ENCODE measurements at regions not wholly inside any gene's neighbourhood (a gene's known extent, or its start where the extent isn't known, plus 50 kb on each side); places are given as distances from the start of the nearest gene placed in this dataset.

DNA sequence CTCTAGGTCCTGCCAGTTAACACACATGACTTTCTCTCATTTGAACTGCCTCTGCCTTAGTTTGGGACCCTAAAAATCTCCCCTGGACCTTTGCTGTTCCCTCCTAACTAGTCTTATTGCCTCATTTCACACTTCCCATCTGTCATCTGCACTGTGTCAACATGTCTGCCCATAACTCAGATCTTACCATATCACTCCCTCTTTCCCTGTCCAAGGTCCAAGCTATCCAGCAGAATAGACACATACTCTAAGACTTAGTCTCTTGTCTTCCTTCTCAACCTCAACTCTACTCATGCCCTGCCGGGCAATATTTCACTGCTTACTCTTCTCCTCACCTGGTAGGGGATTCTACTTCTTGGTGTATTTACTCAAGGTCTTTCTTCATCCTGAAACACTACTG is 79.5 kb upstream of the DAB1 start:
- TF ChIP-seq, protein P1, sequence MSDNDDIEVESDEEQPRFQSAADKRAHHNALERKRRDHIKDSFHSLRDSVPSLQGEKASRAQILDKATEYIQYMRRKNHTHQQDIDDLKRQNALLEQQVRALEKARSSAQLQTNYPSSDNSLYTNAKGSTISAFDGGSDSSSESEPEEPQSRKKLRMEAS (IDR thresholded peaks at IDR 0.05): no peak
- TF ChIP-seq, protein P2, sequence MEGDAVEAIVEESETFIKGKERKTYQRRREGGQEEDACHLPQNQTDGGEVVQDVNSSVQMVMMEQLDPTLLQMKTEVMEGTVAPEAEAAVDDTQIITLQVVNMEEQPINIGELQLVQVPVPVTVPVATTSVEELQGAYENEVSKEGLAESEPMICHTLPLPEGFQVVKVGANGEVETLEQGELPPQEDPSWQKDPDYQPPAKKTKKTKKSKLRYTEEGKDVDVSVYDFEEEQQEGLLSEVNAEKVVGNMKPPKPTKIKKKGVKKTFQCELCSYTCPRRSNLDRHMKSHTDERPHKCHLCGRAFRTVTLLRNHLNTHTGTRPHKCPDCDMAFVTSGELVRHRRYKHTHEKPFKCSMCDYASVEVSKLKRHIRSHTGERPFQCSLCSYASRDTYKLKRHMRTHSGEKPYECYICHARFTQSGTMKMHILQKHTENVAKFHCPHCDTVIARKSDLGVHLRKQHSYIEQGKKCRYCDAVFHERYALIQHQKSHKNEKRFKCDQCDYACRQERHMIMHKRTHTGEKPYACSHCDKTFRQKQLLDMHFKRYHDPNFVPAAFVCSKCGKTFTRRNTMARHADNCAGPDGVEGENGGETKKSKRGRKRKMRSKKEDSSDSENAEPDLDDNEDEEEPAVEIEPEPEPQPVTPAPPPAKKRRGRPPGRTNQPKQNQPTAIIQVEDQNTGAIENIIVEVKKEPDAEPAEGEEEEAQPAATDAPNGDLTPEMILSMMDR (IDR thresholded peaks at IDR 0.05; ENCODE audit: low read depth, low read length, missing input control): no peak
- TF ChIP-seq SP1 (IDR thresholded peaks at IDR 0.05): no peak
- TF ChIP-seq, protein P3, sequence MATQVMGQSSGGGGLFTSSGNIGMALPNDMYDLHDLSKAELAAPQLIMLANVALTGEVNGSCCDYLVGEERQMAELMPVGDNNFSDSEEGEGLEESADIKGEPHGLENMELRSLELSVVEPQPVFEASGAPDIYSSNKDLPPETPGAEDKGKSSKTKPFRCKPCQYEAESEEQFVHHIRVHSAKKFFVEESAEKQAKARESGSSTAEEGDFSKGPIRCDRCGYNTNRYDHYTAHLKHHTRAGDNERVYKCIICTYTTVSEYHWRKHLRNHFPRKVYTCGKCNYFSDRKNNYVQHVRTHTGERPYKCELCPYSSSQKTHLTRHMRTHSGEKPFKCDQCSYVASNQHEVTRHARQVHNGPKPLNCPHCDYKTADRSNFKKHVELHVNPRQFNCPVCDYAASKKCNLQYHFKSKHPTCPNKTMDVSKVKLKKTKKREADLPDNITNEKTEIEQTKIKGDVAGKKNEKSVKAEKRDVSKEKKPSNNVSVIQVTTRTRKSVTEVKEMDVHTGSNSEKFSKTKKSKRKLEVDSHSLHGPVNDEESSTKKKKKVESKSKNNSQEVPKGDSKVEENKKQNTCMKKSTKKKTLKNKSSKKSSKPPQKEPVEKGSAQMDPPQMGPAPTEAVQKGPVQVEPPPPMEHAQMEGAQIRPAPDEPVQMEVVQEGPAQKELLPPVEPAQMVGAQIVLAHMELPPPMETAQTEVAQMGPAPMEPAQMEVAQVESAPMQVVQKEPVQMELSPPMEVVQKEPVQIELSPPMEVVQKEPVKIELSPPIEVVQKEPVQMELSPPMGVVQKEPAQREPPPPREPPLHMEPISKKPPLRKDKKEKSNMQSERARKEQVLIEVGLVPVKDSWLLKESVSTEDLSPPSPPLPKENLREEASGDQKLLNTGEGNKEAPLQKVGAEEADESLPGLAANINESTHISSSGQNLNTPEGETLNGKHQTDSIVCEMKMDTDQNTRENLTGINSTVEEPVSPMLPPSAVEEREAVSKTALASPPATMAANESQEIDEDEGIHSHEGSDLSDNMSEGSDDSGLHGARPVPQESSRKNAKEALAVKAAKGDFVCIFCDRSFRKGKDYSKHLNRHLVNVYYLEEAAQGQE (IDR thresholded peaks at IDR 0.05): no peak
- no peak for TF ChIP-seq GABPA (IDR thresholded peaks at IDR 0.05 in 1 of 2, conservative IDR thresholded peaks at IDR 0.05 in 1 of 2)
- no peak for TF ChIP-seq TAF1 (conservative IDR thresholded peaks at IDR 0.05)
- TF ChIP-seq, protein P4, sequence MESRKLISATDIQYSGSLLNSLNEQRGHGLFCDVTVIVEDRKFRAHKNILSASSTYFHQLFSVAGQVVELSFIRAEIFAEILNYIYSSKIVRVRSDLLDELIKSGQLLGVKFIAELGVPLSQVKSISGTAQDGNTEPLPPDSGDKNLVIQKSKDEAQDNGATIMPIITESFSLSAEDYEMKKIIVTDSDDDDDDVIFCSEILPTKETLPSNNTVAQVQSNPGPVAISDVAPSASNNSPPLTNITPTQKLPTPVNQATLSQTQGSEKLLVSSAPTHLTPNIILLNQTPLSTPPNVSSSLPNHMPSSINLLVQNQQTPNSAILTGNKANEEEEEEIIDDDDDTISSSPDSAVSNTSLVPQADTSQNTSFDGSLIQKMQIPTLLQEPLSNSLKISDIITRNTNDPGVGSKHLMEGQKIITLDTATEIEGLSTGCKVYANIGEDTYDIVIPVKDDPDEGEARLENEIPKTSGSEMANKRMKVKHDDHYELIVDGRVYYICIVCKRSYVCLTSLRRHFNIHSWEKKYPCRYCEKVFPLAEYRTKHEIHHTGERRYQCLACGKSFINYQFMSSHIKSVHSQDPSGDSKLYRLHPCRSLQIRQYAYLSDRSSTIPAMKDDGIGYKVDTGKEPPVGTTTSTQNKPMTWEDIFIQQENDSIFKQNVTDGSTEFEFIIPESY (IDR thresholded peaks at IDR 0.05): no peak
- TF ChIP-seq YY1 (IDR thresholded peaks at IDR 0.05): no peak
- TF ChIP-seq, protein P5, sequence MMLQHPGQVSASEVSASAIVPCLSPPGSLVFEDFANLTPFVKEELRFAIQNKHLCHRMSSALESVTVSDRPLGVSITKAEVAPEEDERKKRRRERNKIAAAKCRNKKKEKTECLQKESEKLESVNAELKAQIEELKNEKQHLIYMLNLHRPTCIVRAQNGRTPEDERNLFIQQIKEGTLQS (IDR thresholded peaks at IDR 0.05): no peak
- TF ChIP-seq FOXA1 (IDR thresholded peaks at IDR 0.05): no peak
- no peak for TF ChIP-seq RAD21 (IDR thresholded peaks at IDR 0.05)

All from liver (tissue), 3 donors.